ENCODE measurements at regions not wholly inside any gene's neighbourhood (a gene's known extent, or its start where the extent isn't known, plus 50 kb on each side); places are given as distances from the start of the nearest gene placed in this dataset.

- H3K27me3 Mint-ChIP-seq (ENCODE audit: low read depth), result no peaks in the 10 kb centered on the region
- no peak overlapping the region for H3K4me3 Mint-ChIP-seq (ENCODE audit: unreplicated experiment)
- peaks cover 2% of the 10 kb centered on the region for H3K36me3 Mint-ChIP-seq (ENCODE audit: low read depth)
- H3K4me1 Mint-ChIP-seq (ENCODE audit: low read depth), result peaks cover 4% of the 10 kb centered on the region
- H3K27ac Mint-ChIP-seq (ENCODE audit: unreplicated experiment), result no peak overlapping the region
- no peaks in the 10 kb centered on the region for H3K9me3 Mint-ChIP-seq (ENCODE audit: low read depth)
- DNase-seq (ENCODE audit: low spot score), result no peak
- TF ChIP-seq CTCF (IDR thresholded peaks at IDR 0.05), result no peak
Measured at GRCh38 chr17:12588531-12588930, 77.2 kb upstream of the MYOCD start.

GRCh38 chr17:12590417-12590816, 75.3 kb upstream of the MYOCD start:
- no peak for TF ChIP-seq CTCF (IDR thresholded peaks at IDR 0.05)
- peaks cover under 1% of the 10 kb centered on the region for H3K36me3 Mint-ChIP-seq (ENCODE audit: low read depth)
- no peaks in the 10 kb centered on the region for H3K4me1 Mint-ChIP-seq (ENCODE audit: low read depth)

GRCh38 chr17:12591021-12591735, 74.5 kb upstream of the MYOCD start:
- Mint-ChIP-seq H3K4me1 (ENCODE audit: low read depth) (no peaks in the 10 kb centered on the region), H3K4me3 (ENCODE audit: unreplicated experiment) (no peak overlapping the region), H3K9me3 (ENCODE audit: low read depth) (peaks cover 3% of the 10 kb centered on the region), H3K36me3 (ENCODE audit: low read depth) (no peaks in the 10 kb centered on the region), H3K27ac (ENCODE audit: unreplicated experiment) (peak overlapping the region; percentile 5), H3K27me3 (ENCODE audit: low read depth) (no peaks in the 10 kb centered on the region)
- DNase-seq (ENCODE audit: low spot score), result no peak
- no peak for TF ChIP-seq CTCF (IDR thresholded peaks at IDR 0.05)

More at GRCh38 chr17:12590417-12590816, 75.3 kb upstream of the MYOCD start:
- Mint-ChIP-seq H3K27ac (ENCODE audit: unreplicated experiment) (no peak overlapping the region), H3K27me3 (ENCODE audit: low read depth) (no peaks in the 10 kb centered on the region), H3K9me3 (ENCODE audit: low read depth) (peaks cover 3% of the 10 kb centered on the region), H3K4me3 (ENCODE audit: unreplicated experiment) (no peak overlapping the region)
- DNase-seq (ENCODE audit: low spot score), result no peak

- H3K36me3 Mint-ChIP-seq (ENCODE audit: low read depth), result no peaks in the 10 kb centered on the region
- TF ChIP-seq CTCF (IDR thresholded peaks at IDR 0.05), result no peak
- DNase-seq (ENCODE audit: low spot score), result no peak
- no peaks in the 10 kb centered on the region for H3K4me1 Mint-ChIP-seq (ENCODE audit: low read depth)
- H3K9me3 Mint-ChIP-seq (ENCODE audit: low read depth), result peaks cover 3% of the 10 kb centered on the region
- H3K27ac Mint-ChIP-seq (ENCODE audit: unreplicated experiment), result no peak overlapping the region
- no peaks in the 10 kb centered on the region for H3K27me3 Mint-ChIP-seq (ENCODE audit: low read depth)
- H3K4me3 Mint-ChIP-seq (ENCODE audit: unreplicated experiment), result no peak overlapping the region
Measured at GRCh38 chr17:12592941-12593340, 72.7 kb upstream of the MYOCD start.

GRCh38 chr17:12596961-12597360, 68.7 kb upstream of the MYOCD start:
- Mint-ChIP-seq H3K27ac (ENCODE audit: unreplicated experiment) (no peak overlapping the region), H3K4me1 (ENCODE audit: low read depth) (peaks cover 11% of the 10 kb centered on the region), H3K9me3 (ENCODE audit: low read depth) (peaks cover 3% of the 10 kb centered on the region), H3K27me3 (ENCODE audit: low read depth) (no peaks in the 10 kb centered on the region), H3K36me3 (ENCODE audit: low read depth) (no peaks in the 10 kb centered on the region), H3K4me3 (ENCODE audit: unreplicated experiment) (no peak overlapping the region)
- no peak for DNase-seq (ENCODE audit: low spot score)
- TF ChIP-seq CTCF (IDR thresholded peaks at IDR 0.05), result no peak
